ENCODE measurements at regions not wholly inside any gene's neighbourhood (a gene's known extent, or its start where the extent isn't known, plus 50 kb on each side); places are given as distances from the start of the nearest gene placed in this dataset.
"Not testable (repeated sequence)": the region's sequence is repeated elsewhere in the genome, so short reads cannot be mapped to it uniquely, and the experiment has no call there.

DNA sequence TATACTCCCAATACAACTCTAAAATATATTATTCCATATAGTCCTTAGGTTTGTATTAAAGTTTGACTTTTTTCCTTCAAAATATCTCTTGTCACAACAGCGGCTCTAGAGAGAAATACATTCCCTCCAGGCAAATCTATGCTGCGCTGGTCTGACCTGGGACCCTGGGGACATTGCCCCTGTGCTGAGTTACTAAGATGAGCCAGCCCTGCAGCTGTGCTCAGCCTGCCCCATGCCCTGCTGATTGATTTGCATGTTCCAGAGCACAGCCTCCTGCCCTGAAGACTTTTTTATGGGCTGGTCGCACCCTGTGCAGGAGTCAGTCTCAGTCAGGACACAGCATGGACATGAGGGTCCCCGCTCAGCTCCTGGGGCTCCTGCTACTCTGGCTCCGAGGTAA, 1170.7 kb downstream of the RPIA start:
- not testable (repeated sequence) for DNase-seq (ENCODE audit: low read depth)

- not testable (repeated sequence) for DNase-seq (ENCODE audit: low read depth)
These were observed 1171.7 kb downstream of the RPIA start for GRCh38 chr2:89863209-89863608.

GRCh38 chr2:89874810-89875595, 1183.5 kb downstream of the RPIA start:
- DNase-seq (ENCODE audit: low read depth): not testable (repeated sequence)

DNA sequence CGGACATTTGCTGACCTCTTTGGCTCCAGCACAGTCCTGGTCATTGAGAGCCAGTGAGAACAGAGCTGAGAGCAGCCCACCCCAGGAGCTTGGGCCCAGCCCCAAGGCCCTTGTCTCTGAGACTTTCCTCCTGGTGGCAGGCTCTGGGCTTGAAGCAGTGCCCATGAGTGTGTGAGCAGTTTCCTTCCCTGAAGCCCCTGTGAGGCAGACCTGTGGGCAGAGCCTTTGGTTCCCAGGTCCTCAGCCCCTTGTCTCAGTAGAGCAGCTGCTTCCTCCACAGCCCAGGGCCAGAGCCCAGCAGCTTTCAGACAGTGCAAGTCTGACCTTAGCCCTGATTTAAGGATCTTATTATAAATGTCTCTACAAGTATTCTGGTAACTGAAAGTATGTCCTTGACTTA, 1185.0 kb downstream of the RPIA start:
- DNase-seq (ENCODE audit: low read depth): not testable (repeated sequence)

DNA sequence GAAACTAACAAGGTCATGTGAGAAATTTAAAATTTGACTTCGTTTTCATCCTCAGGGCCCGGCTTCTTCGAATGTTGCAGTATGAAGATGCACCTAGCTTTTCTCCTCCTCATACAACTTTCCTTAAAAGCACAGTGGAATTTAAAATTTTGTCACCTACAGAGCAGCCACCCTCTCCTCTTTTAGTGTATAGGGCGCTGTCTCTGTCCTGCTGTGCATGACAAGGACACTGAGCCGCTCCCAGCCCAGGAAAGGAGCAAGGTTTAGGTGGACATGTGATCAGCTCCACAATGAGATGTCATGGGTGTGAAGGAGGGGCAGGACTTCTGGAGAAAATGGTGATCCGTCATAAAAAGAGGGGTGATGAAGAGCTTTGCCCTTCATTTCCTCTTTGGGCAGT, 1185.4 kb downstream of the RPIA start:
- not testable (repeated sequence) for DNase-seq (ENCODE audit: low read depth)

- DNase-seq (ENCODE audit: low read depth): not testable (repeated sequence)
These were observed 1191.4 kb downstream of the RPIA start for GRCh38 chr2:89882880-89883279.

GRCh38 chr2:89883624-89884023, 1192.2 kb downstream of the RPIA start:
- not testable (repeated sequence) for DNase-seq (ENCODE audit: low read depth)

DNA sequence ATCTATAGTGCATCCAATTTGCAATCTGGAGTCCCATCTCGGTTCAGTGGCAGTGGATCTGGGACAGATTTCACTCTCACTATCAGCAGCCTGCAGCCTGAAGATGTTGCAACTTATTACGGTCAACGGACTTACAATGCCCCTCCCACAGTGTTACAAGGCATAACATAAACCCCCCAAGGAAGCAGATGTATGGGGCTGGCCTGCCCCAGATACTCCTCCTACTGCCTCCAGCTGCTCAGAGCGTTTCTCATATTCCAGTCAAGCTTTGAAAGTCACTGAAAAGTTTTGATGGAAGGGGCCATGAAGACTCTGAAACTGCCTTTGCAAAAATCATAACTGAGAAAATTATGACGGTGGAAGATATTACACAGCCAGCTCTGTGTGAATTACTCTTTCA, 1193.6 kb downstream of the RPIA start:
- not testable (repeated sequence) for DNase-seq (ENCODE audit: low read depth)

GRCh38 chr2:89888693-89889092, 1197.2 kb downstream of the RPIA start:
- not testable (repeated sequence) for DNase-seq (ENCODE audit: low read depth)

DNA sequence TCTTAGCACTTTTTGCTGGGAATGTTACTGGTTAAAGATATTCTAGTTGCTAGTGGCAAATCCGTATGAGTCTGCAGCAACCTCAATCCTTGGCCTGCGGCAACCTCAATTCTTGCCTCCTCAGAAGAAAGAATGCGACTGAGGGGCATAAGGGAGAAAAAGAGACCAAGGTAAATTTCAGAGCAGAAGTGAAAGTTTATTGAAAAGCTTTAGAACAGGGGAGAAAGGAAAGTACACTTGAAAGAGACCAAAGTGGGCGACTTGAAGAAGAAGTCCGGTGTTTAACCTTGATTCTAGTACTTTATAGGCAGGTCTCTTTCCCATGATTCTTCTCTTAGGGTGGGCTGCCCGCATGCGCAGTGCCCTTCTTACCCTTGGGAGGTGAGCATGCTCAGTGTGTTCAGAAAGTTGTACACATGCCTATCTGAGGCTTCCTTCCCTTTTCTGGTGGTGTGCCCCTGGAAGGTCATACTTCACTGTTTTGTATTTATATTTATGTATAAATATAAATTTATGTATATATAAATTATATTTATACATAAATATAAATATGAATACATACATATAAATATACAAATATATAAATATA, 1198.8 kb downstream of the RPIA start:
- DNase-seq (ENCODE audit: low read depth): not testable (repeated sequence)

- DNase-seq (ENCODE audit: low read depth): not testable (repeated sequence)
These were observed 1203.5 kb downstream of the RPIA start for GRCh38 chr2:89894988-89895387.

DNA sequence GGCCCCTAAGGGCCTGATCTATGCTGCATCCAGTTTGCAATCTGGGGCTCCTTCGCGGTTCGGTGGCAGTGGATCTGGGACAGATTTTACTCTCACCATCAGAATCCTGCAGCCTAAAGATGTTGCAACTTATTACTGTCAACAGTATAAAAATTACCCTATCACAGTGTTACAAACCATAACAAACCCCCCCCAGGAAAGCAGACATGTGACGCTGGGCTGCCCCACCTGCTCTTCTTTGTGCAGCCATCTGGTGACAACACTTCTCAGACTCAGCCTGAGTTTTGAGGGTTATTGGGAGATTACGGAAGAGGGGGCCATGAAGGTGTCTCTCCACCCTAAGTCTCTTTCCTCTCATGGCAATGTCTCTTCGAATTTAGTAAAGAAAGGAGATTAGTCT, 1204.2 kb downstream of the RPIA start:
- not testable (repeated sequence) for DNase-seq (ENCODE audit: low read depth)

GRCh38 chr2:89927018-89927417, 1235.5 kb downstream of the RPIA start:
- not testable (repeated sequence) for DNase-seq (ENCODE audit: low read depth)

DNA sequence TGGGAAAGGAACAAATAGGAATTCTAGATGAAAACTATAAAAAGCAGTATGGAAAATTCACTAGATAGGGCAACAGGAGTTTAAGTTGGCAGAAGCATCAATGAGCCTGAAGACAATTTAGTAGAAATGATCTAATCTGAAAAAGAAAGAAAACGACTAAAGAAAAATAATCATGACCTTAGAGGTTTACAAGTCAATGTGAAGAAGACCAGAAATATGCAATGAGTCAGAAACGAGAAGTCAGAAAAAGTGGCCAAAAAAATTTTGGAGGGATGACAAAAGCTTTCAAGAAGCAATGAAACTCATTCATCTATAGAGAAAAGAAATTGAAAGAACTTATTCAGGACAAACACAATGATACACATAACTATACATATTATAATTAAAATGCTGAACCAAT, 1244.0 kb downstream of the RPIA start:
- DNase-seq (ENCODE audit: low read depth): not testable (repeated sequence)

DNA sequence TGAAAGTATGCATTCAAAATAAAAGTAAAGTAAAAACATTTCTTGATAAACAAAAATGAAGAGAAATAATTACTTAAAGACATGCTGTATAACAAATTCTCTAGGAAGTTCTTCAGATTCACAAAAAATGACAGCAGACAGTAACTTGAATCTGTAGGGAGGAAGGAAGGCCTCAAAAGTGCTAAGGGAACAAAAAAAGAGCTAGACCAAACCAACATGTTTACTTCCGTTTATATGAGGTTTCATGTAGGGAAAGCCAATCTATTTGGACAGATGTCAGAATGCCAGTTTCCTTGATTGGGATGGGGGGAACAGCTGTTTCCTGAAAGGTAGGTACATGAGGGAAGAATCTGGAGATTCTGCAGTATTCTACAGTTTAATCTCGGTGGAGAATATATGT, 1244.5 kb downstream of the RPIA start:
- DNase-seq (ENCODE audit: low read depth): not testable (repeated sequence)

GRCh38 chr2:89936559-89936958, 1245.1 kb downstream of the RPIA start:
- not testable (repeated sequence) for DNase-seq (ENCODE audit: low read depth)

GRCh38 chr2:89938756-89939155, 1247.3 kb downstream of the RPIA start:
- not testable (repeated sequence) for DNase-seq (ENCODE audit: low read depth)

DNA sequence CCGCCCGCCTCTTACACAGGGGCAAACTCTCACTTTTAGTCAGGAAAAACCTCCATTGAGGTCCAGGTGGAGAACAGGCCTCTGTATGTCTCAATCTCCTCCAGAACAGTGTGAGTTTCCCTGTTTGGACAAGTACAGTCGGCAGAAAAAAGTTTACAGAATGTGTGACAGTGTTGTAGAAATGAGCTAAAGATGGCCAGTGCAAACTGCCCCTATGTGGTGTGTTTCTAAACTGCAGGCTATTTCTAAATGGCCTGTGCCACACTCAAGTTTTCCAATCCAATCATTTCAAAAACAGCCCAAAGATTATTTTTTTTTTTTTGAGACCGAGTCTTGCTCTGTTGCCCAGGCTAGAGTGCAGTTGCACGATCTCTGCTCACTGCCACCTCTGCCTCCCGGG, 1252.8 kb downstream of the RPIA start:
- not testable (repeated sequence) for DNase-seq (ENCODE audit: low read depth)

DNA sequence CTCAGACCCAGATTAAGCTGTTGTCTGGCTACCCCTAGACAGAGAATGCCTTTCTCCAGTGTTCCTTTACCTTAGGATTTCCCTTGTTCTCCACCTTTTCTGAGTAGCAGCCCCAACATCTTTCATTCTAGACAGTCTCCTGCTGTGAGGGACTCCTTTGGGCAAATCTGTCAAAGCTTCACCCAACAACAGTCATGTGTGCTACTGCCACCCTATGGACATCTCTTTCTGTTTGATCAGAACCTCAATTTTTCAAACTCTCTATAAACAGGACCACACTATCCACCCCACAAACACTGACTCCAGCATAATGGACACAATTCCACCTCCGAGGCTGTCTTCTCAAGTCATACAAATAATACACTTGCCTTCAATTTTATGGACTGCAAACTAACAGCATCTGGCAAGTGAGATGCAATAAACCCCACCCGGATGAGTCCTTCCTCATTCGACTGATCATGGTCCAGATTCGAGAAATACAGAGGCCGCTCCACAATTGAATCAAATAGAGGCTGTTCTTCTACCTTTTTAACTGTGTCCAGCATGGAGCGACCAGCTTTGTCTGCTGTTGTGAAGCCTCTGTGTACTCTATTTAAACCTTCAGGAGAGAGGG, 1253.6 kb downstream of the RPIA start:
- DNase-seq (ENCODE audit: low read depth): not testable (repeated sequence)

DNA sequence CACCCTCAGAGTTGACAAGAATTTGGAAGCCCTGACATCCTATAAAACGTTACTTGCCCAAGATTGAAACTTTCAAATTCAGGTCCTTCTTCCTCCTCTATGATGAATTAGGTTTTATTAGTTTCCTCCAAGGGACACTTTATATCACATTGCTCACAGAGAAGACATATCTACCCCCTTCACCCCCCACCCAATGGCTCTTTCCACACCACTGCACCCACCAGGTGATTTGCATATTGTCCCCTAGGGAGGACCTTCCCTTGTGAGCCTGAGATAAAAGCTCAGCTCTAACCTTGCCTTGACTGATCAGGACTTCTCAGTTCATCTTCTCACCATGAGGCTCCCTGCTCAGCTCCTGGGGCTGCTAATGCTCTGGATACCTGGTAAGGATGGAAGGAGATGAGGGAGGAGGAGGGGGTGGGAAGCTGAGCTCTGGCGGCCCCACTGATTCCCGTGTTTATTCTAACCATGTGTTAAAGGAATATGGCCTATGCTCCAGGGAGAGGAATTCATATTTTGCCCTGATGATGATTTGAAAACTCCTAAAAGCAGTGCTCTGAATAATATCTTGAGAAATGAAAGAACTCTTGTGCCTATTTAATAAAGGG, 1255.8 kb downstream of the RPIA start:
- not testable (repeated sequence) for DNase-seq (ENCODE audit: low read depth)

GRCh38 chr2:89948102-89948501, 1256.6 kb downstream of the RPIA start:
- DNase-seq (ENCODE audit: low read depth): not testable (repeated sequence)

GRCh38 chr2:89950807-89951206, 1259.3 kb downstream of the RPIA start:
- DNase-seq (ENCODE audit: low read depth): not testable (repeated sequence)
